ENCODE measurements at regions not wholly inside any gene's neighbourhood (a gene's known extent, or its start where the extent isn't known, plus 50 kb on each side); places are given as distances from the start of the nearest gene placed in this dataset.

DNA sequence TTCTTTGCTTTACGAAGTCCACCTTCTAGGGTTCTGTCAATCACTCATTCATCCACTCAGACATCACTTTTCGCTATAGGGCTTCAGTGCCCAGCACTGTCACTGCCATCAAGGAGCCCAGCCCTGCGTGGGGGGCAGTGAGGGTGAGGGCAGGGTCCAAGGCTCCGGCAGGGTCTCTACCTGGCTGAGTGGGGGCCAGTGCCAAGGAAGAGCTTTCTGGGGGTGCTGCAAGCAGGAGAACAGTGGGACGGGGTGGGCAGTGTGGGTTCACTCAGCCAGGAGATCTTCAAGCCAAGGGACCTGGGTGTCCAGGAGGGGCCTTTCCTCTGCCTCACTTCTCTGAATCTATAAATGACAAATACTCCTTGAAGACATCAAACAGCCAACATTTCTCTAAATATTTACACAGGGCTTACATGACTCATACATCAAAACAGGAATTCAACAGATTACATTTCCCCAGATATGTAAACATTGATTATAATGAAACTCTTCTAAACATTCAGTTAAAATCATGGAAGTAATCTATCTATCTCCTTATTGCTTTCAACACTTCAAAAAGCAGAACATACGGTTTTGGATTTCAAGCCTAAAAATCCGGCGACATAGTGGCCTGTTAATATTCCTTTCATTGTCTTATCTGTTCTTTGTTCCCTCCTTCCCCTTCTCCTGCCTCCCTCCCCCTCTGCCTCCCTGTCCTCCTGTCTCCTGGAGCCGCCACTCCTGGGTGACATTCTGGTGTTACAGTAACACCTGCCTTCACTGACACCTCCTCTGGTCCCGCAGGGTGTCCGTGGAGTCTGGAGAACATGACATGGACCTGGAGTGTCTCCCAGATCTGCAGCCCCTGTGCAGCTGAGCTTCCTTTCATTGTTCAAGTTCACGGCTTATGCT, 94.4 kb upstream of the ADRA2C start:
- TF ChIP-seq, protein P1, sequence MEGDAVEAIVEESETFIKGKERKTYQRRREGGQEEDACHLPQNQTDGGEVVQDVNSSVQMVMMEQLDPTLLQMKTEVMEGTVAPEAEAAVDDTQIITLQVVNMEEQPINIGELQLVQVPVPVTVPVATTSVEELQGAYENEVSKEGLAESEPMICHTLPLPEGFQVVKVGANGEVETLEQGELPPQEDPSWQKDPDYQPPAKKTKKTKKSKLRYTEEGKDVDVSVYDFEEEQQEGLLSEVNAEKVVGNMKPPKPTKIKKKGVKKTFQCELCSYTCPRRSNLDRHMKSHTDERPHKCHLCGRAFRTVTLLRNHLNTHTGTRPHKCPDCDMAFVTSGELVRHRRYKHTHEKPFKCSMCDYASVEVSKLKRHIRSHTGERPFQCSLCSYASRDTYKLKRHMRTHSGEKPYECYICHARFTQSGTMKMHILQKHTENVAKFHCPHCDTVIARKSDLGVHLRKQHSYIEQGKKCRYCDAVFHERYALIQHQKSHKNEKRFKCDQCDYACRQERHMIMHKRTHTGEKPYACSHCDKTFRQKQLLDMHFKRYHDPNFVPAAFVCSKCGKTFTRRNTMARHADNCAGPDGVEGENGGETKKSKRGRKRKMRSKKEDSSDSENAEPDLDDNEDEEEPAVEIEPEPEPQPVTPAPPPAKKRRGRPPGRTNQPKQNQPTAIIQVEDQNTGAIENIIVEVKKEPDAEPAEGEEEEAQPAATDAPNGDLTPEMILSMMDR (IDR thresholded peaks at IDR 0.05), result no peak
- TF ChIP-seq POLR2A (IDR thresholded peaks at IDR 0.05), result no peak
